LNCAP (cell line): ENCODE measurements at regions not wholly inside any gene's neighbourhood (a gene's known extent, or its start where the extent isn't known, plus 50 kb on each side); places are given as distances from the start of the nearest gene placed in this dataset.

Experiments used
- TF ChIP-seq, protein P1 (sequence below): fragments of 450-650 bp; IDR thresholded peaks from 2 replicates; pipeline ENCODE4 v1.5.1; 2017; ENCODE audit warnings: mild to moderate bottlenecking

DNA sequence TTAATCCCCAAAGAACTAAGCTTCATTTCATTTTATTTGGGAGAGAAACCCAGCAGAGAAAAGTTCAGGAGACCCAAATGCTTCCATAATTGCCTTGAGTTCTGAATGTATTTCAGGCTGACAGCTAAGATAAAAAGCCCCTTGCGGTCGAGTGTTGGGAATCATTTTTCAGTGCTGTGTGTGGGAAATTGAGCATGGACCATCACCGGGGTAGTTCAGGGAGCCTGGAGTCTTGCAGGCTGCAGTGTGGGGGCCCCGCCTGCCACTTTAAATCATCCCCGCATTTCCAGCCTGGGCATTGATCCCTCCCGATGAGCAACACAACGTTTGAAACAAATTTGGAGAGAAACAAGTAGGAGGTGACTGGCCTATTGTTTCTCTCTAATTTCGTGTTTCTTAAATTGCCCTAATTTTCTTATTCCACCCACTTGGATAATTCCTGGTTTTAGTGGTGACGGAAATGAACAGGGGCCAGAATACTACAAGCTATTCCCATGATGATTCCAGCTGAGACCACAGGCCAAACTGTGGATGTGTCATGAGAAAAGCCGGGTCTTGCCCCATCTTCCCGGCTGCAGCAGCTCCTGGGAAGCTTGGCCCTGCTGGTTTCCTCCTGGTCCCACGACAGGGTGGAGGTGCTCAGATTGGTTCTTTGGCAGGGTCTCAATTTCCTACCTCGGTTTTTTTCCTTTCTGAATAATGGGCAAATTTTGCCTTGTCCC, 75.1 kb downstream of the FOXL1 start:
- TF ChIP-seq, protein P1, sequence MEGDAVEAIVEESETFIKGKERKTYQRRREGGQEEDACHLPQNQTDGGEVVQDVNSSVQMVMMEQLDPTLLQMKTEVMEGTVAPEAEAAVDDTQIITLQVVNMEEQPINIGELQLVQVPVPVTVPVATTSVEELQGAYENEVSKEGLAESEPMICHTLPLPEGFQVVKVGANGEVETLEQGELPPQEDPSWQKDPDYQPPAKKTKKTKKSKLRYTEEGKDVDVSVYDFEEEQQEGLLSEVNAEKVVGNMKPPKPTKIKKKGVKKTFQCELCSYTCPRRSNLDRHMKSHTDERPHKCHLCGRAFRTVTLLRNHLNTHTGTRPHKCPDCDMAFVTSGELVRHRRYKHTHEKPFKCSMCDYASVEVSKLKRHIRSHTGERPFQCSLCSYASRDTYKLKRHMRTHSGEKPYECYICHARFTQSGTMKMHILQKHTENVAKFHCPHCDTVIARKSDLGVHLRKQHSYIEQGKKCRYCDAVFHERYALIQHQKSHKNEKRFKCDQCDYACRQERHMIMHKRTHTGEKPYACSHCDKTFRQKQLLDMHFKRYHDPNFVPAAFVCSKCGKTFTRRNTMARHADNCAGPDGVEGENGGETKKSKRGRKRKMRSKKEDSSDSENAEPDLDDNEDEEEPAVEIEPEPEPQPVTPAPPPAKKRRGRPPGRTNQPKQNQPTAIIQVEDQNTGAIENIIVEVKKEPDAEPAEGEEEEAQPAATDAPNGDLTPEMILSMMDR, result no peak

DNA sequence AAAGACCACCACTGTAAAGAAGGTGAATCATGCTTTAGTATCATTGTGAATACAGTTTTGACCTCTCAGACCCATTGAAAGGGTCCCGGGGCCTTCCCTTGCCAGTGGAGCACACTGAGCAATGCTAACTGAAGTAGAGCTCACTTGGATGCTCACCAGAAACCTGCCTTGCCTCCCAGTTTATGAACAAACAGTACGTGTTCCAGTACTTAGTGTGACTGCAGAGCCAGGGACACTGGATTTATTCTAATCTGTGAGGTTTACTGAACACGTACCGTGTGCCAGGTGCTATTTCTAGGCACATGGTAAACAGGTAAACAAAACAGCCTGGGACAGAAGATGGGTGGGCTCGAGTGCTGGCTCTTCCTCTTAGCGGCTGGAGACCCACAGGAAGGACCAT, 79.6 kb downstream of the FOXL1 start:
- TF ChIP-seq, protein P1, result no peak

DNA sequence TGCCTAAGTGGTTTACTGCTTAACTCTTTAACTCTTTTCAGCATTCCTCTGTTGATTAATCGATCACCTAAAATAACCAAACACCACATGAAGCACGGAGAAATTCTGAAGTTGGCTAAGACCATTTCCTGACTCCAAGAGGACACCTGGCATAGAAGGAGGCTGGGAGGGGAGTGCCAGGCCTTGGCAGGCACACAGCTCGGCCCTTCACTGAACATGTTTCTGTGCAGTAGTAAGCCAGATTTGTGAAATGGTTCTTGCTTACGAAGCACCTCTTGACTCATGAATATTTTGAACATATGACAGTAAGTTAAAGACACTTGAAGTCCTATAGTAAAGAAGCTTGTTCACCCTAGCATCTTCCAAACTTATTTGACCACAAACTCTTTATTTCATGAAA, 82.3 kb downstream of the FOXL1 start:
- TF ChIP-seq, protein P1, result no peak

DNA sequence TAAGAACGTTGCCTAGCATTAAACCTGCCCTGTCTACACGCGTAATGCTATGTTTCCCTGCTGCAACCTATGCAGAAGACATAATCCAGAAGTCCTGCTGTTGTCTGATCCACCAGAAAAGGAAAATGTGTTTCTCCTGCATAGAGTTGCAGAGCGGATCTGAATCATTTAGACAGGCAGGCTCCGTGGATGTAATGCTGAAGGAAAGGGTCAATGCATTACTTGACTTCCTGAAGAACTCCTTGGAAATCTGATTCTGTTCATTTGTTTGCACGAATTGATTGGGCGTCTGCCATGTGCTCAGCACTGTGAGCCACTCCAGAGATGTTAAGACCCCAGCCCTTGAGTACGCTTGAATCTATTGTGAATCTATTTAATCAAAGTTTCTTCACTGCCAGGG, 83.4 kb downstream of the FOXL1 start:
- TF ChIP-seq, protein P1, result no peak

DNA sequence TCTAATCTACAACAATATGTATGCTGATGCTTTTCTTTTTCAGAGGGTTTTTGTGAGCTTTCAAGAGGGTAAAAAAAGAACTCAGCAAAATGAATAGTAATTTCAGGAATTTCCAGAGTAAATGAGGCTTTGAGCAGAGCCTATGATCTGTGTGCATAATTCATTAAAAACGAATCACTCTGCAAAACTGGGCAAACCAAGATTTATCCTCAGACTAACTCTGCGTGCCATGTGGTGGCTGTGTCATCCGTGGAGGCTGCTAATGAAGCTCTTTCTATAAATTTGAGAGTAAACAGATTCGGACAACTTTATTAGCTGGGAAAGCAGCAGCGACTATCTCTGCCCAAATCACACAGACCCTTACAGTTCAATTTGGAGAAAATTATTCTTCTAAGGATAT, 83.8 kb downstream of the FOXL1 start:
- TF ChIP-seq, protein P1, result no peak

DNA sequence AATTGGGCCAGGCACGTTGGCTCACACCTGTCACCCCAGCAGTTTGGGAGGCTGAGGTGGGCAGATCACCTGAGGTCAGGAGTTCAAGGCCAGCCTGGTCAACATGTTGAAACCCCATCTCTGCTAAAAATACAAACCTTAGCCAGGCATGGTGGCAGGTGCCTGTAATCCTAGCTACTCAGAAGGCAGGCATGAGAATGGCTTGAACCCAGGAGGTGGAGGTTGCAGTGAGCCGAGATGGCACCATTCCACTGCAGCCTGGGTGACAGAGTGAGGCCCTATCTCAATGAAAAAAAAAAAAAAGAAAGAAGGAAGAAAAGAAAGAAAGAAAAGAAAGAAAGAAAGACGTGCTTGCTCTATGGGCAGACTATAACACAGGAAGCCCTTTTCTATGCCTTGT, 84.4 kb downstream of the FOXL1 start:
- TF ChIP-seq, protein P1, result no peak

DNA sequence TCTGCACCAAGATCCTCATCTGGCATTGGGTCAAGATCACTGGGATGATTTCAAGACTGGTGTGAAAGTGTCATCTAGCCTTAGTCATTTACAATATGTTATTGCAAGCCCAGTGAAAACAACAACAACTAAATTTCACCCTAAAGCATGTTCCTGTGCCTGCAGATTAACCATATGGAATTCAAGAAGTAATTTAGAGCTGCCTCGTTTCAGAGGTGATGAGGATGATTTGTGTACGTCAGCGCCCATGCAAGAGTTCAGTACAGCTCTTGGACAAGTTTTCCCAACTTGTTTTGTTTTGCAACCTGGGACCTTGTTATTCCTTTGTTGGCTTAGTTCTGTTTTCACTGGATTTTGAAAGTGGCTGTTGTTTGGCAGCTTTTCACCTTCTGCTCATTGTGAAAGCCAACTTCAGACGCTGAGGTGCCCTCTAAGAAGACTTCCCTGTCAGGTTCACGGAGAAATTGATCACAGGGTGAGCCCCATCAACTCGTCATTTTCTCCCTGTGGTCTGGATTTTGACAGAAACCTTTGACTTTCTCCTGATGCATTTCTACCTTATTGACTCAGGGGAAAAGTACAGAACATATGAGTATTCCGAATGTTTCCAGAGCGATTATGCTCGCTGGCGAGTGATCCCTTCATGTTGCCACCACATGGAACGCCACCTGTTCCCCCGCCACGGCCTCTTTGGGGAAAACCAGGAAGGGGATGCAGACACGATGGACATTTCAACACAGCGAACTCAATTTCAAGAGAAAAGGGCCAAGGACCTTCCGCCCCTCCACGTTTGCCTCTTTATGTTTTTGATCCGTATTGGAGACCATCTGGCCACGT, 85.6 kb downstream of the FOXL1 start:
- TF ChIP-seq, protein P1, result no peak
